ENCODE measurements at regions not wholly inside any gene's neighbourhood (a gene's known extent, or its start where the extent isn't known, plus 50 kb on each side); places are given as distances from the start of the nearest gene placed in this dataset.

DNA sequence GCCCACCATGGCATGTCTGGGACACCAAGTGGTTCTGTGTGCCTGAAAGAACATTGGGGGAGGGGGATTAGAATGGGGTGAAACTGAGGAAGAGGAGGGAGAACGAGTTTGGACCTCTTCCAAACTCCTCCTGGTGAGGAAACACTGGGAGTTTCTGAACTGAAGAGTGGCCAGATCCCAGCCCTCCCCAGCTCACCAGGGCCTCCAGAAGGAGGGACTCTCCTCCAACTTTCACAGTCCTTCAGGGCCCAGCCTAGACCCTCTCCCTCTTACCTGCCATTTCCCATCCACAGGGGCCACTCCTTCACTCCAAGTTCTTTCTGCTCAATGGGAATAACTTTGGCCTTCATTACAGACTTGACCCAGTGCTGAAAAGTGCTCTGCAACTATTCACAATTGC is 132.0 kb upstream of the FOXK1 start:
- ChIA-PET POLR2A (no interaction called here), CTCF (no interaction called here)
- no peak overlapping the region for H3K27ac ChIP-seq (ENCODE audit: low read length)
- no peak for DNase-seq (ENCODE audit: low read depth, low spot score)
- in situ Hi-C loops (cut with HindIII; ENCODE audit: low pct_unique_long_range_greater_than_20kb, low sequenced_read_pairs) (no loop called here), intact Hi-C loops (cut with micrococcal nuclease; ENCODE audit: unreplicated experiment) (no loop called here)
- TF ChIP-seq SIN3A (IDR thresholded peaks at IDR 0.05; ENCODE audit: borderline replicate concordance, insufficient read depth, low read depth, low read length) (no peak), POLR2AphosphoS5 (IDR thresholded peaks at IDR 0.05; ENCODE audit: low read depth, low read length) (no peak), CTCF (IDR thresholded peaks at IDR 0.05) (no peak), REST (IDR thresholded peaks at IDR 0.05; ENCODE audit: insufficient read depth in 1 of 2, low read depth in 2 of 2, low read length in 1 of 2) (no peak), TCF7L2 (IDR thresholded peaks at IDR 0.05; ENCODE audit: low read depth, low read length) (no peak)
- H3K4me3 ChIP-seq (ENCODE audit: low read depth in 2 of 2, low read length in 2 of 2), result no peak overlapping the region
- BruUV-seq (replicated peaks), result no TSS peak
- H3K4me1 ChIP-seq (ENCODE audit: control insufficient read depth, insufficient read depth, low read length), result no peaks in the 10 kb centered on the region
- no peak for ATAC-seq
- H3K27me3 ChIP-seq (ENCODE audit: control insufficient read depth, insufficient read depth, low read length), result 0 out of 2 replicates have a peak, but pooled peaks cover 4% of the 10 kb centered on the region
- peaks cover 5% of the 10 kb centered on the region; the same call in 1 of the 2 replicates for H3K9me3 ChIP-seq (ENCODE audit: control insufficient read depth, insufficient read depth, low read depth, low read length)
- no peaks in the 10 kb centered on the region for H3K36me3 ChIP-seq (ENCODE audit: control insufficient read depth, insufficient read depth, low read length)

DNA sequence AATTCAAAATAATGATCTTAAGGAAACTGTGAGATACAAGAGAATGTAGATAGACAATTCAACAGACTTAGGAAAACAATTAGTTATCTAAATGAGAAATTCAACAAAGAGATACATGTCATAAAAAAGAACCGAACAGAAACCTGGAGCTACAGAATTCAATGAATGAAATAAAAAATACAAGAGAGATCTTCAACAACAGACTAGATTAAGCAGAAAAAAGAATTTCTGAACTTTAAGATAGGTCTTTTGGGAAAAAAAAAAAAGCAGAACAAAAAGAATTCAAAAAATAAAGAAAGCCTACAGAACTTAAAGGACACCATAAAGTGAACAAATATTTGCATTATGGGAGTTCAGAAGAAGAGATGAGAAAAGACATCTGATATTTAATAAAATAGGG is 129.1 kb upstream of the FOXK1 start:
- in situ Hi-C loops (cut with HindIII; ENCODE audit: low pct_unique_long_range_greater_than_20kb, low sequenced_read_pairs), result no loop called here
- intact Hi-C loops (cut with micrococcal nuclease; ENCODE audit: unreplicated experiment), result no loop called here
- ATAC-seq, result no peak
- Histone ChIP-seq H3K27me3 (ENCODE audit: control insufficient read depth, insufficient read depth, low read length) (0 out of 2 replicates have a peak, but pooled peaks cover 4% of the 10 kb centered on the region), H3K4me1 (ENCODE audit: control insufficient read depth, insufficient read depth, low read length) (no peaks in the 10 kb centered on the region), H3K27ac (ENCODE audit: low read length) (no peak overlapping the region), H3K9me3 (ENCODE audit: control insufficient read depth, insufficient read depth, low read depth, low read length) (peaks cover 5% of the 10 kb centered on the region; the same call in 1 of the 2 replicates), H3K36me3 (ENCODE audit: control insufficient read depth, insufficient read depth, low read length) (no peaks in the 10 kb centered on the region), H3K4me3 (ENCODE audit: low read depth in 2 of 2, low read length in 2 of 2) (no peak overlapping the region)
- TF ChIP-seq TCF7L2 (IDR thresholded peaks at IDR 0.05; ENCODE audit: low read depth, low read length) (no peak), CTCF (IDR thresholded peaks at IDR 0.05) (no peak), SIN3A (IDR thresholded peaks at IDR 0.05; ENCODE audit: borderline replicate concordance, insufficient read depth, low read depth, low read length) (no peak), REST (IDR thresholded peaks at IDR 0.05; ENCODE audit: insufficient read depth in 1 of 2, low read depth in 2 of 2, low read length in 1 of 2) (no peak), POLR2AphosphoS5 (IDR thresholded peaks at IDR 0.05; ENCODE audit: low read depth, low read length) (no peak)
- no TSS peak for BruUV-seq (replicated peaks)
- ChIA-PET CTCF (no interaction called here), POLR2A (interaction anchor here (0.6 to 0.7 kb wide), 2 partner anchors 57 to 238 kb away, joined by 3 to 4 read pairs; no protein-coding TSS in a partner anchor)
- no peak for DNase-seq (ENCODE audit: low read depth, low spot score)

All from Panc1 (cell line).